Lower leg skin (tissue), 3 donors: ENCODE measurements at regions not wholly inside any gene's neighbourhood (a gene's known extent, or its start where the extent isn't known, plus 50 kb on each side); places are given as distances from the start of the nearest gene placed in this dataset.

Experiments
- POLR2A ChIP-seq, 2 donors: fragments of 450-650 bp; IDR thresholded peaks; one replicate each; pipeline ENCODE4 v1.6.1; 2016 to 2017; ENCODE audit warnings: antibody characterized with exemption in 2 of 2, mild to moderate bottlenecking in 1 of 2, moderate library complexity in 1 of 2
- TF ChIP-seq, protein P1 (sequence below), 3 donors: fragments of 450-650 bp; IDR thresholded peaks; one replicate each; pipeline ENCODE4 v1.5.1; 2016; ENCODE audit warnings: antibody characterized with exemption in 3 of 3, mild to moderate bottlenecking in 3 of 3, moderate library complexity in 2 of 3

DNA sequence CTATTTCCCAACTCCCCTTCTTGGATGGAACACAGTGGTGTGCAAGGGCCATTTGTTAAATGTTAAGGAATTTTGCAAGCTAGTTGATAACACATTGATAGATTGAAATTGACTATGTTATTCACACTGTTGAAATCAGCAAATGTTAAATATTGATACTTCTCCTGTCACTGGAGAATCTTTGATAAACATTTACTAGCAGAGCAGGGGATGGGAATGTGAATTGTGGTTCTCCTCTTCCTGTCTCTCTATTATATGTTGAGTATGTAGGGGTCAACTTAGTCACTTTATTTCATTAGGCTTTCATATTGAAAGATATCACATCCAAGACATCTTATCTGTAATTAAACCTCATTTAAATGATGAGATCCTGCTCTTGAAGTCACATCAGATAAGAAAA lies 533.9 kb downstream of the TLR4 start:
- TF ChIP-seq, protein P1, sequence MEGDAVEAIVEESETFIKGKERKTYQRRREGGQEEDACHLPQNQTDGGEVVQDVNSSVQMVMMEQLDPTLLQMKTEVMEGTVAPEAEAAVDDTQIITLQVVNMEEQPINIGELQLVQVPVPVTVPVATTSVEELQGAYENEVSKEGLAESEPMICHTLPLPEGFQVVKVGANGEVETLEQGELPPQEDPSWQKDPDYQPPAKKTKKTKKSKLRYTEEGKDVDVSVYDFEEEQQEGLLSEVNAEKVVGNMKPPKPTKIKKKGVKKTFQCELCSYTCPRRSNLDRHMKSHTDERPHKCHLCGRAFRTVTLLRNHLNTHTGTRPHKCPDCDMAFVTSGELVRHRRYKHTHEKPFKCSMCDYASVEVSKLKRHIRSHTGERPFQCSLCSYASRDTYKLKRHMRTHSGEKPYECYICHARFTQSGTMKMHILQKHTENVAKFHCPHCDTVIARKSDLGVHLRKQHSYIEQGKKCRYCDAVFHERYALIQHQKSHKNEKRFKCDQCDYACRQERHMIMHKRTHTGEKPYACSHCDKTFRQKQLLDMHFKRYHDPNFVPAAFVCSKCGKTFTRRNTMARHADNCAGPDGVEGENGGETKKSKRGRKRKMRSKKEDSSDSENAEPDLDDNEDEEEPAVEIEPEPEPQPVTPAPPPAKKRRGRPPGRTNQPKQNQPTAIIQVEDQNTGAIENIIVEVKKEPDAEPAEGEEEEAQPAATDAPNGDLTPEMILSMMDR (IDR thresholded peaks at IDR 0.05) = no peak
- no peak for TF ChIP-seq POLR2A (IDR thresholded peaks at IDR 0.05)
